ENCODE measurements at regions not wholly inside any gene's neighbourhood (a gene's known extent, or its start where the extent isn't known, plus 50 kb on each side); places are given as distances from the start of the nearest gene placed in this dataset.
"Not testable (repeated sequence)": the region's sequence is repeated elsewhere in the genome, so short reads cannot be mapped to it uniquely, and the experiment has no call there.

- DNase-seq (no peak), ATAC-seq (no peak)
- no peaks in the 10 kb centered on the region for H3K4me1 Mint-ChIP-seq (ENCODE audit: low read depth)
- peaks cover 5% of the 10 kb centered on the region for H3K9me3 Mint-ChIP-seq
- H3K4me3 Mint-ChIP-seq, result no peak overlapping the region
- H3K27me3 Mint-ChIP-seq (ENCODE audit: low read depth), result peaks cover 17% of the 10 kb centered on the region
- no peaks in the 10 kb centered on the region for H3K36me3 Mint-ChIP-seq (ENCODE audit: insufficient read depth)
Observed at GRCh38 chr3:184440151-184440550, 60.3 kb downstream of the CHRD start.

- no peak for DNase-seq
- no peak overlapping the region for H3K4me3 Mint-ChIP-seq
- peaks cover 17% of the 10 kb centered on the region for H3K27me3 Mint-ChIP-seq (ENCODE audit: low read depth)
- H3K4me1 Mint-ChIP-seq (ENCODE audit: low read depth), result no peaks in the 10 kb centered on the region
- ATAC-seq, result no peak
- H3K9me3 Mint-ChIP-seq, result peaks cover 5% of the 10 kb centered on the region
- H3K36me3 Mint-ChIP-seq (ENCODE audit: insufficient read depth), result no peaks in the 10 kb centered on the region
Observed at GRCh38 chr3:184441202-184441900, 61.5 kb downstream of the CHRD start.

- H3K9me3 Mint-ChIP-seq, result peaks cover 3% of the 10 kb centered on the region
- DNase-seq (no peak), ATAC-seq (no peak)
- H3K4me3 Mint-ChIP-seq, result no peak overlapping the region
- H3K4me1 Mint-ChIP-seq (ENCODE audit: low read depth), result no peaks in the 10 kb centered on the region
- H3K27me3 Mint-ChIP-seq (ENCODE audit: low read depth), result peaks cover 16% of the 10 kb centered on the region
- no peaks in the 10 kb centered on the region for H3K36me3 Mint-ChIP-seq (ENCODE audit: insufficient read depth)
Observed at GRCh38 chr3:184443364-184443763, 63.5 kb downstream of the CHRD start.

GRCh38 chr3:184443831-184444230 is 64.0 kb downstream of the CHRD start:
- DNase-seq (no peak), ATAC-seq (no peak)
- H3K36me3 Mint-ChIP-seq (ENCODE audit: insufficient read depth), result no peaks in the 10 kb centered on the region
- no peaks in the 10 kb centered on the region for H3K9me3 Mint-ChIP-seq
- no peaks in the 10 kb centered on the region for H3K4me1 Mint-ChIP-seq (ENCODE audit: low read depth)
- H3K4me3 Mint-ChIP-seq, result no peak overlapping the region
- peaks cover 16% of the 10 kb centered on the region for H3K27me3 Mint-ChIP-seq (ENCODE audit: low read depth)

GRCh38 chr3:184448321-184449160 is 68.7 kb downstream of the CHRD start:
- H3K9me3 Mint-ChIP-seq, result no peaks in the 10 kb centered on the region
- no peak for ATAC-seq

GRCh38 chr3:184449161-184449515 is 69.3 kb downstream of the CHRD start:
- no peak overlapping the region for H3K4me3 Mint-ChIP-seq
- no peaks in the 10 kb centered on the region for H3K4me1 Mint-ChIP-seq (ENCODE audit: low read depth)
- H3K27me3 Mint-ChIP-seq (ENCODE audit: low read depth), result peaks cover 8% of the 10 kb centered on the region
- ATAC-seq (no peak), DNase-seq (no peak)
- no peaks in the 10 kb centered on the region for H3K9me3 Mint-ChIP-seq
- no peaks in the 10 kb centered on the region for H3K36me3 Mint-ChIP-seq (ENCODE audit: insufficient read depth)

More at GRCh38 chr3:184448321-184449160, 68.7 kb downstream of the CHRD start:
- H3K4me3 Mint-ChIP-seq, result no peak overlapping the region
- H3K27me3 Mint-ChIP-seq (ENCODE audit: low read depth), result peaks cover 8% of the 10 kb centered on the region
- no peaks in the 10 kb centered on the region for H3K4me1 Mint-ChIP-seq (ENCODE audit: low read depth)
- no peak for DNase-seq
- H3K36me3 Mint-ChIP-seq (ENCODE audit: insufficient read depth), result no peaks in the 10 kb centered on the region

- Mint-ChIP-seq H3K27me3 (ENCODE audit: low read depth) (peaks cover 8% of the 10 kb centered on the region), H3K4me1 (ENCODE audit: low read depth) (no peaks in the 10 kb centered on the region), H3K36me3 (ENCODE audit: insufficient read depth) (no peaks in the 10 kb centered on the region), H3K4me3 (no peak overlapping the region), H3K9me3 (no peaks in the 10 kb centered on the region)
- DNase-seq (no peak), ATAC-seq (no peak)
Observed at GRCh38 chr3:184450547-184450946, 70.7 kb downstream of the CHRD start.

GRCh38 chr3:184453296-184453695 is 73.4 kb downstream of the CHRD start:
- DNase-seq, result no peak
- H3K27me3 Mint-ChIP-seq (ENCODE audit: low read depth), result no peaks in the 10 kb centered on the region
- H3K36me3 Mint-ChIP-seq (ENCODE audit: insufficient read depth), result no peaks in the 10 kb centered on the region

GRCh38 chr3:184455991-184456390 is 76.1 kb downstream of the CHRD start:
- Mint-ChIP-seq H3K4me1 (ENCODE audit: low read depth) (no peaks in the 10 kb centered on the region), H3K9me3 (no peaks in the 10 kb centered on the region), H3K27me3 (ENCODE audit: low read depth) (peaks cover 3% of the 10 kb centered on the region), H3K4me3 (no peak overlapping the region), H3K36me3 (ENCODE audit: insufficient read depth) (no peaks in the 10 kb centered on the region)
- ATAC-seq, result no peak
- DNase-seq, result no peak

More at GRCh38 chr3:184453296-184453695, 73.4 kb downstream of the CHRD start:
- ATAC-seq, result no peak
- Mint-ChIP-seq H3K4me3 (no peak overlapping the region), H3K9me3 (no peaks in the 10 kb centered on the region), H3K4me1 (ENCODE audit: low read depth) (no peaks in the 10 kb centered on the region)

GRCh38 chr3:184456476-184456875 is 76.6 kb downstream of the CHRD start:
- Mint-ChIP-seq H3K4me1 (ENCODE audit: low read depth) (no peaks in the 10 kb centered on the region), H3K27me3 (ENCODE audit: low read depth) (peaks cover 3% of the 10 kb centered on the region), H3K36me3 (ENCODE audit: insufficient read depth) (no peaks in the 10 kb centered on the region), H3K9me3 (no peaks in the 10 kb centered on the region), H3K4me3 (no peak overlapping the region)
- ATAC-seq (no peak), DNase-seq (no peak)

GRCh38 chr3:184457329-184457728 is 77.5 kb downstream of the CHRD start:
- no peaks in the 10 kb centered on the region for H3K9me3 Mint-ChIP-seq
- H3K4me1 Mint-ChIP-seq (ENCODE audit: low read depth), result no peaks in the 10 kb centered on the region
- peaks cover 3% of the 10 kb centered on the region for H3K27me3 Mint-ChIP-seq (ENCODE audit: low read depth)
- H3K36me3 Mint-ChIP-seq (ENCODE audit: insufficient read depth), result no peaks in the 10 kb centered on the region
- no peak for ATAC-seq
- no peak overlapping the region for H3K4me3 Mint-ChIP-seq
- DNase-seq, result no peak

- H3K4me1 Mint-ChIP-seq (ENCODE audit: low read depth); DNase-seq; H3K9me3 Mint-ChIP-seq; H3K27me3 Mint-ChIP-seq (ENCODE audit: low read depth); H3K36me3 Mint-ChIP-seq (ENCODE audit: insufficient read depth); ATAC-seq; H3K4me3 Mint-ChIP-seq: not testable (repeated sequence)
Observed at GRCh38 chr3:184457784-184458377, 78.0 kb downstream of the CHRD start.

GRCh38 chr3:184459355-184459754 is 79.5 kb downstream of the CHRD start:
- Mint-ChIP-seq H3K4me1 (ENCODE audit: low read depth) (no peaks in the 10 kb centered on the region), H3K27me3 (ENCODE audit: low read depth) (peaks cover 4% of the 10 kb centered on the region), H3K4me3 (no peak overlapping the region), H3K9me3 (no peaks in the 10 kb centered on the region), H3K36me3 (ENCODE audit: insufficient read depth) (no peaks in the 10 kb centered on the region)
- no peak for DNase-seq
- no peak for ATAC-seq

- ATAC-seq (no peak), DNase-seq (no peak)
- no peaks in the 10 kb centered on the region for H3K4me1 Mint-ChIP-seq (ENCODE audit: low read depth)
- H3K27me3 Mint-ChIP-seq (ENCODE audit: low read depth), result peaks cover 5% of the 10 kb centered on the region
- no peaks in the 10 kb centered on the region for H3K36me3 Mint-ChIP-seq (ENCODE audit: insufficient read depth)
- H3K4me3 Mint-ChIP-seq, result no peak overlapping the region
- H3K9me3 Mint-ChIP-seq, result no peaks in the 10 kb centered on the region
Observed at GRCh38 chr3:184460276-184460675, 80.4 kb downstream of the CHRD start.

GRCh38 chr3:184461219-184461618 is 81.4 kb downstream of the CHRD start:
- no peak overlapping the region for H3K4me3 Mint-ChIP-seq
- no peaks in the 10 kb centered on the region for H3K36me3 Mint-ChIP-seq (ENCODE audit: insufficient read depth)
- H3K4me1 Mint-ChIP-seq (ENCODE audit: low read depth), result no peaks in the 10 kb centered on the region
- peaks cover 7% of the 10 kb centered on the region for H3K27me3 Mint-ChIP-seq (ENCODE audit: low read depth)
- no peak for DNase-seq
- ATAC-seq, result no peak
- no peaks in the 10 kb centered on the region for H3K9me3 Mint-ChIP-seq
